Prostate gland (tissue), 2 donors: ENCODE measurements at regions not wholly inside any gene's neighbourhood (a gene's known extent, or its start where the extent isn't known, plus 50 kb on each side); places are given as distances from the start of the nearest gene placed in this dataset.

ENCODE experiments used
- DNase-seq: peaks from one replicate; pipeline ENCODE4 v3.0.0-alpha.2; 2019; ENCODE audit warnings: low spot score
- H3K27ac ChIP-seq, 2 donors: fragments of 200-600 bp; sonication (generic); 2 replicates each; pipeline ENCODE4 v1.5.1; 2017 to 2019
- H3K27me3 ChIP-seq: fragments of 200-600 bp; sonication (generic); replicated peaks from 2 replicates; pipeline ENCODE4 v1.5.1; 2019; ENCODE audit not compliant: insufficient read depth
- H3K36me3 ChIP-seq, 2 donors: fragments of 200-600 bp; sonication (generic); 1 replicate in 1 of 2; 2 replicates in 1 of 2; pipeline versions ENCODE4 v1.5.1 to v1.8.1; 2017 to 2019
- H3K4me1 ChIP-seq: fragments of 200-600 bp; sonication (generic); replicated peaks from 2 replicates; pipeline ENCODE4 v1.5.1; 2019
- H3K4me3 ChIP-seq, 2 donors: fragments of 200-600 bp; sonication (generic); 2 replicates each; pipeline ENCODE4 v1.5.1; 2017 to 2019
- H3K9me3 ChIP-seq: fragments of 200-600 bp; sonication (generic); 2 replicates; pipeline ENCODE4 v1.5.1; 2017
- POLR2A ChIP-seq: fragments of 450-650 bp; IDR thresholded peaks from one replicate; pipeline ENCODE4 v1.6.1; 2016; ENCODE audit warnings: antibody characterized with exemption, mild to moderate bottlenecking
- POLR2AphosphoS5 ChIP-seq: sonication (generic); formaldehyde crosslinking; IDR thresholded peaks from one replicate; pipeline ENCODE4 v1.6.1; 2017; ENCODE audit warnings: antibody characterized with exemption
- WGBS: methylation state at CpG from one replicate; pipeline ENCODE4 v1.1.5; 2018; 5-methylcytosine and 5-hydroxymethylcytosine counted together
- intact Hi-C: fragments of 100-400 bp; cut with DNase I; formaldehyde crosslinking; loops from one replicate; pipeline ENCODE4 v1.14.2; 2022
- TF ChIP-seq, protein P1 (sequence below), 4 experiments: fragments of 200-600 bp in 2 of 4; fragments of 450-650 bp in 2 of 4; sonication (generic) in 2 of 4; IDR thresholded peaks; 1 replicate in 3 of 4; 2 replicates in 1 of 4; pipeline ENCODE4 v1.5.1; 2016 to 2019; ENCODE audit warnings: antibody characterized with exemption in 4 of 4, mild to moderate bottlenecking in 2 of 4, moderate library complexity in 2 of 4

DNA sequence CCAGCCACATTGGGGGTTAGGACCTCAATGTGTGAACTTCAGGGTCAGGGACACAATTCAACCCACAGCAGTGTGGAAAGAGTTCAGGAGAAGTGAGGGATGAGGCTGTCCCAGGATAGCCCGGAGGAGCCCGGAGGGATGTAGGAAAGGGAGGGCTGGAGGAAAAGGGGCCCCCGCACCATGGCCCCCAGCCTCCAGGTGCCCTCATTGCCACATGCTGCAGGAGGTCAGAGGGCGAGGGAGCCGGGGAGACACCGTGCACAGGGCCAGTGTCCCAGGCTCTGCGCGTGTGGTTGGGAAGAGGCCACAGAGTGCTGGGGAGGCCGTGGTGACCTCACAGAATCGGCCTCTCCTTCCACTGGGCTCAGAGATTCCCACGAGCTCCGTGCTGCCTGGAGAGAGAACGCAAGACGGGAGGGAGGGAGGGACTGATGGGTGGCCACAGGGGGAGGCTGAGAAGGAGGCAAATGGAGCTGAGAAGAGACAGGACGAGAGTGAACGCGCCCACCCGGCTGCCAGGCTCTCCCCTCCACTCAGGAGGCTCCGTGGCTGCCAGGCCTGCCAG, 215.1 kb downstream of the DLL1 start:
- no peak overlapping the region for H3K27ac ChIP-seq
- WGBS: 67% methylated on average over 19 of the region's 19 CpGs

DNA sequence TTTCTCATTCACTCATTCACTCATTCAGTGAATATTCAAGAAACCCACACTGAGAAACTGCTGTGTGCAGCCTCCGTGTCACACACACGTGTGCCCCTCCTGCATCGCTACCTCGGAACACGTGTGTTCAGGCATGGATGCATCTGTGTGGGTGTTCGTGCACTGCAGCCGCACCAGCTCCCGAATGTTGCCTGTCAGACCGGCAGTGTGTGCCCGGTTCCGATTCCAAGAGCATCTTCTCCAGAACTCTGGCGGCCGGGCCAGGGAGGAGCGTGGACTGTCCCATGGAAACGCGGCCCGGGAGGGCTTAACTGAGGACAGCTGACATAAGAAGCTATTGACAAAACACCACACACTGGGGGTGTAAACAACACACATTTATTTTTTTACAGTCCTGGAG, 216.0 kb downstream of the DLL1 start:
- Histone ChIP-seq H3K27me3 (no peaks in the 10 kb centered on the region), H3K4me3 (no peak overlapping the region), H3K36me3 (no peaks in the 10 kb centered on the region), H3K9me3 (no peaks in the 10 kb centered on the region), H3K4me1 (no peaks in the 10 kb centered on the region), H3K27ac (no peak overlapping the region)
- WGBS: 97% methylated on average over 17 of the region's 17 CpGs
- intact Hi-C loops: no loop called here
- TF ChIP-seq POLR2A (no peak), POLR2AphosphoS5 (no peak)
- TF ChIP-seq, protein P1, sequence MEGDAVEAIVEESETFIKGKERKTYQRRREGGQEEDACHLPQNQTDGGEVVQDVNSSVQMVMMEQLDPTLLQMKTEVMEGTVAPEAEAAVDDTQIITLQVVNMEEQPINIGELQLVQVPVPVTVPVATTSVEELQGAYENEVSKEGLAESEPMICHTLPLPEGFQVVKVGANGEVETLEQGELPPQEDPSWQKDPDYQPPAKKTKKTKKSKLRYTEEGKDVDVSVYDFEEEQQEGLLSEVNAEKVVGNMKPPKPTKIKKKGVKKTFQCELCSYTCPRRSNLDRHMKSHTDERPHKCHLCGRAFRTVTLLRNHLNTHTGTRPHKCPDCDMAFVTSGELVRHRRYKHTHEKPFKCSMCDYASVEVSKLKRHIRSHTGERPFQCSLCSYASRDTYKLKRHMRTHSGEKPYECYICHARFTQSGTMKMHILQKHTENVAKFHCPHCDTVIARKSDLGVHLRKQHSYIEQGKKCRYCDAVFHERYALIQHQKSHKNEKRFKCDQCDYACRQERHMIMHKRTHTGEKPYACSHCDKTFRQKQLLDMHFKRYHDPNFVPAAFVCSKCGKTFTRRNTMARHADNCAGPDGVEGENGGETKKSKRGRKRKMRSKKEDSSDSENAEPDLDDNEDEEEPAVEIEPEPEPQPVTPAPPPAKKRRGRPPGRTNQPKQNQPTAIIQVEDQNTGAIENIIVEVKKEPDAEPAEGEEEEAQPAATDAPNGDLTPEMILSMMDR (IDR thresholded peaks at IDR 0.05): no peak
- no peak for DNase-seq

More for the DNA sequence above, 215.1 kb downstream of the DLL1 start:
- Histone ChIP-seq H3K9me3 (no peaks in the 10 kb centered on the region), H3K4me3 (no peak overlapping the region), H3K36me3 (no peaks in the 10 kb centered on the region), H3K4me1 (no peaks in the 10 kb centered on the region), H3K27me3 (no peaks in the 10 kb centered on the region)
- intact Hi-C loops: no loop called here
- DNase-seq: no peak
- TF ChIP-seq POLR2AphosphoS5 (no peak), POLR2A (no peak)
- TF ChIP-seq, protein P1 (IDR thresholded peaks at IDR 0.05): no peak

DNA sequence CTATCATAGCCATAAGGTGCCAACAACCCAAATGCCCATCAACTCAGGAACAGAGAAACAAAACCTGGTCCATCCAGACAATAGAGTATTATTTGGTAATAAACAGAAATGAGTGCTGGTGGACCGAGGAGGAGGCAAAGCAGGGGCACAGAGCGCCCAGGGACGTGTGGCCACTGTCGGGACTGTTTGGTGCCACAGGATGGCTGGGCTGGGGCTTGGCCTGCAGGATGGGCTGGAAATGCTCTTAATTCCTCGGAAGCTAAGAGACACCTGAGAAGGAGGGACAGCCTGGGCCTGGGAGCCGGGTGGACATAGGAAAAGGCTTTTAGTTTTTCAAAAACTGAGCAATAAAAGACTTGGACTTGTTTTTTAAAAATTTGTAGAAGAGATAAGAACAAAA, 216.4 kb downstream of the DLL1 start:
- H3K9me3 ChIP-seq: no peaks in the 10 kb centered on the region
- no peak overlapping the region for H3K4me3 ChIP-seq
- 92% methylated on average over 6 of the region's 6 CpGs for WGBS
- H3K4me1 ChIP-seq: no peaks in the 10 kb centered on the region
- H3K36me3 ChIP-seq: no peaks in the 10 kb centered on the region
- DNase-seq: no peak
- intact Hi-C loops: no loop called here
- H3K27me3 ChIP-seq: no peaks in the 10 kb centered on the region
- no peak overlapping the region for H3K27ac ChIP-seq
- TF ChIP-seq, protein P1 (IDR thresholded peaks at IDR 0.05): no peak
- TF ChIP-seq POLR2A (no peak), POLR2AphosphoS5 (no peak)

DNA sequence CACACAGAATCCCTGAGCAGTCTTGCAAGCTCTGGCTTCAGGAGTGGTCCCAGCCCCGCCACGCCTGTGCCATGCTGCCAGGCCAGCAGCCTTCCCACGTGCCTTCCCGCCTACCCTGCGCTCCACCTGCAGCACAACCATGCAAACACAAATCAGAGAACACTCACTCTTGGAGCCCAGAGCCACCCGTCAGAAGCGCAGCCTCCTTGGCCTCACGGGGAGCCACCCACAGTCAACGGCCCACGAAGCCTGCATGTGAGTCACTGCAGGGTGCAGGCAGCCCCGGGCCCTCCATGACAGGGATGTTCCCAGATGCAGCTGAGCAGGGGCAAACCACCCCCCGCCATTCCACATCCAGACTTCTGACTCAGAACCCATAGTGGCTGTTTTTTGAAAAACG, 217.0 kb downstream of the DLL1 start:
- no peak for TF ChIP-seq POLR2AphosphoS5
- TF ChIP-seq, protein P1 (IDR thresholded peaks at IDR 0.05): no peak
- no peak for TF ChIP-seq POLR2A
- intact Hi-C loops: no loop called here
- Histone ChIP-seq H3K4me1 (no peaks in the 10 kb centered on the region), H3K4me3 (no peak overlapping the region), H3K9me3 (no peaks in the 10 kb centered on the region), H3K36me3 (no peaks in the 10 kb centered on the region), H3K27me3 (no peaks in the 10 kb centered on the region), H3K27ac (no peak overlapping the region)
- WGBS: 85% methylated on average over 13 of the region's 13 CpGs
- no peak for DNase-seq

DNA sequence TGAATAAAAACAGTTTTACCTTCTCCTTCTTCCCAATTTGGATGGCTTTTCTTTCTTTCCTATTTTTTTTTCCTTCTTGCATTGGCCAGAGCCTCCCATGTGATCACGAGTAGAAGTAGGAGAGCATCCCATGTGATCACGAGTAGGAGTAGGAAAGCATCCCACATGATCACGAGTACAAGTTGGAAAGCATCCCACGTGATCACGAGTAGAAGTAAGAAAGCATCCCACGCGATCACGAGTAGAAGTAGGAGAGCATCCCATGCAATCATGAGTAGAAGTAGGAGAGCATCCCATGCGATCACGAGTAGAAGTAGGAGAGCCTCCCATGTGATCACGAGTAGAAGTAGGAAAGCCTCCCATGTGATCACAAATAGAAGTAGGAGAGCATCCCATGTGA, 218.6 kb downstream of the DLL1 start:
- no peaks in the 10 kb centered on the region for H3K36me3 ChIP-seq
- H3K9me3 ChIP-seq: no peaks in the 10 kb centered on the region
- H3K4me3 ChIP-seq: no peak overlapping the region
- 94% methylated on average over 11 of the region's 11 CpGs for WGBS
- H3K27me3 ChIP-seq: no peaks in the 10 kb centered on the region
- TF ChIP-seq POLR2AphosphoS5 (no peak), POLR2A (no peak)
- TF ChIP-seq, protein P1 (IDR thresholded peaks at IDR 0.05): no peak
- no peak for DNase-seq
- no peak overlapping the region for H3K27ac ChIP-seq
- intact Hi-C loops: no loop called here
- H3K4me1 ChIP-seq: no peaks in the 10 kb centered on the region
